ENCODE measurements at regions not wholly inside any gene's neighbourhood (a gene's known extent, or its start where the extent isn't known, plus 50 kb on each side); places are given as distances from the start of the nearest gene placed in this dataset.
"Not testable (repeated sequence)": the region's sequence is repeated elsewhere in the genome, so short reads cannot be mapped to it uniquely, and the experiment has no call there.

DNA sequence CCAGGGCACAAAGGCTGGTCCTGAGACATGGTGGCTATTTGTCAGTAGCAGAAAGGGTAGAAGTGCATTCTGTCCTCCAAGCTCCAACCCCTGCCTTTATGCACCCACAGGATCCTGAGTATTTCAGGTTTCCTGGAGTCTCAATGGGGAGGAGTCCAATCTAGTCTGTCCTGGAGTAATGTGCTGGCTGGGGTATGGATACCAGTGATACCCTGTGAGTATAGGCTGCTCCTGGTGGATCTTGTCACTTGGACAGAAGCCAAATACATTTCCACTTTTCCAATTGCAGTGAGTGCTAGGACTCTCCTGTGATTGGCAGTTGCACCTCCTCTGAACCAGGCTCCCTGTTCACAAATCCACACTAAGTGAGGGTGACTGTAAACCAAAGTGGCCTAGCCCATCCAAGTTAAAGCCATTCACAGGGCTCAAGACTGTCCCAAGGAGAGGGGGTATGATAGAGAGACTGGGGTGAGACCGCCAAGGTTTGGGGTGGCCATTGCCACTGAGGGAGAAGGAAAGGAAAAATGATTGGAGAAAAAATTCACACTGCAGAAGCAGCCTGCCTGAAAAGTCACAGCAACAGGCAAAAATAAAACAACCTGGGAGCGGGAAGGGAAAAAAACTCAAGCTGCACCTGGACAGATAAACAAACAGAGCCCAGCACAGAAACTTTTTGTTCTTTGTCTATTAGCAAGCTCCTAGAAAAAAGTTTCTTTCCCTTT, 163.4 kb upstream of the ETV3 start:
- no peak overlapping the region for H3K4me2 ChIP-seq
- no peak overlapping the region for H3K9ac ChIP-seq
- H3K36me3 ChIP-seq, result no peaks in the 10 kb centered on the region
- H3K27ac ChIP-seq, result no peak overlapping the region
- TF ChIP-seq Cebpa-rat (IDR thresholded peaks at IDR 0.05), result no peak
- H3K4me3 ChIP-seq, result no peak overlapping the region
- H4K20me1 ChIP-seq, result no peaks in the 10 kb centered on the region
- H3K27me3 ChIP-seq, result no peaks in the 10 kb centered on the region
- no peaks in the 10 kb centered on the region for H3K9me3 ChIP-seq
- no peaks in the 10 kb centered on the region for H3K4me1 ChIP-seq

DNA sequence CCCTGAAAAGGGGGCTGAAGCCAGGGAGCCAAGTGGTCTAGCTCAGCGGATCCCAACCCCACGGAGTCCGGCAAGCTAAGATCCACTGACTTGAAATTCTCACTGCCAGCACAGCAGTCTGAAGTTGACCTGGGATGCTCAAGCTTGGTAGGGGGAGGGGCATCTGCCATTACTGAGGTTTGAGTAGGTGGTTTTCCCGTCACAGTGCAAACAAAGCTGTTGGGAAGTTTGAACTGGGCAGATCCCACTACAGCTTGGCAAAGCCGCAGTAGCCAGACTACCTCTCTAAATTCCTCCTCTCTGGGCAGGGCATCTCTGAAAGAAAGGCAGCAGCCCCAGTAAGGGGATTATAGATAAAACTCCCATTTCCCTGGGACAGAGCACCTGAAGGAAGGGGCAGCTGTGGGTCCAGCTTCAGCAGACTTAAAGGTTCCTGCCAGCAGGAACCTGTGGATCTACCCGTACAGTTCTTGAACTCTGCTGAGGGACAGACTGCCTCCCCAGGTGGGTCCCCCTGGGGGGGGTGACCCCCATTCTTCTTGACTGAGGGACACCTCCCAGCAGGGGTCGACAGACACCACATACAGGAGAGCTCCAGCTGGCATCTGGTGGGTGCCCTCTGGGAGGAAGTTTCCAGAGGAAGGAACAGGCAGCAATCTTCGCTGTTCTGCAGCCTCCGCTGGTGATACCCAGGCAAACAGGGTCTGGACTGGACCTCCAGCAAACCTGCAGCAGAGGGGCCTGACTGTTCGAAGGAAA, 156.4 kb upstream of the ETV3 start:
- not testable (repeated sequence) for H3K27ac ChIP-seq, H3K27me3 ChIP-seq, H4K20me1 ChIP-seq, H3K9ac ChIP-seq, H3K4me3 ChIP-seq, H3K36me3 ChIP-seq
- H3K4me1 ChIP-seq, result peaks cover 37% of the 10 kb centered on the region
- peaks cover 11% of the 10 kb centered on the region for H3K9me3 ChIP-seq
- H3K4me2 ChIP-seq, result peak overlapping the region; percentile 69

DNA sequence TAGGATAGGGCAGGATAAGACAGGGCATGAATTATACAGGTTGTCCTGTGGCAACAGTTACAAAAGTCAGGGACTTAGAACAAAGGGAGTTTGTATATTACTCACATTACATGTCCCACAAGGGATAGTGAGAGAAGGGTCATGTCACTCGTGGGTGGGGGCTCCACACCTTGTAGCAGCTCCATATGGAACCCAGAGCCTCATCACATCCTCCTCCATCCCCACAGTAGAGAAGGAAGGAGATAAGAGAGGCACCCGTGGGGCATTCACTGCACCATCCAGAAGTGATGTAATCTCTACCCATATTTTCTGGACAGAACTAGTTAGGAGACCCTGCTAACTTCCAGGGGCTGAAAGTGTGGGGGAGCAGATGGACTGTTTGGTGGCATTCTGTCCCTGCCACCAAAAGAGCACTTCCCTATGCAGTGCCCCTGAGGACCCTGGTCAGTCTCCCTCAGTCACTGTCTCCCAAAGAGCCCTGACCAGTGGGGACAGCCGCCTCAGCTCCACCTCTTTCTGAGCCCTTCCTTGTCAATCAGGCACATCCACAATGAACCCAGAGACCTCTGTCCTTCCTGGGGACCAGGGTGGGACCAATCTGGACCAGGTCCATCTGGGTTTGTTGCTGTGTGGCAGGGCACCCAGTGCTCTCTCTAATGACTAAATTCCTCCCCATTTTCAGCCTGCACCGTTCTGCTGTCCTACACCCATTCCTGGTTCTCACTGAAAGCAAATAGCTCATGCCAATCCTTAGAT, 154.8 kb upstream of the ETV3 start:
- Histone ChIP-seq H3K4me3 (no peak overlapping the region), H3K9ac (no peak overlapping the region), H3K27me3 (no peaks in the 10 kb centered on the region), H3K9me3 (peaks cover 11% of the 10 kb centered on the region), H3K27ac (no peak overlapping the region), H3K4me1 (peaks cover 48% of the 10 kb centered on the region), H3K36me3 (no peaks in the 10 kb centered on the region), H4K20me1 (no peaks in the 10 kb centered on the region), H3K4me2 (peak overlapping the region; percentile 69)
- TF ChIP-seq Cebpa-rat (IDR thresholded peaks at IDR 0.05), result no peak

DNA sequence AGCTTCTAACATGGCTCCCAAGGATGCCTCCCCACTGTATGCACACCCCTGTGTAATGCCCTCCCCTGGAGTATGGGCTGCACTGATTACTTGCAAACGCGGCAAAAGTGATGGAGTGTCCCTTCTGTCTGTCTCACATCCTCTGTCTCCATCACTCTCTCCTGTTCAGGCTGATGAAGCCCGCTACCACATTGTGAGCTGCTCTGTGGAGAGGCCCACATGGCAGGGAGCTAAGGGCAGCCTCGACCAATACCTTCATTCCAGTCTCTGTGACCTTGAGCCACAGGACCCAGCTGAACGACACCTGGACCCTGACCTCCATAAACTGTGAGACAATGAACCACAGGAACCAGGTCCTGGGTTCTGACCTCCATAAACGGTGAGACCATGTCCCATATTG, 154.1 kb upstream of the ETV3 start:
- H4K20me1 ChIP-seq, result no peaks in the 10 kb centered on the region
- no peak for TF ChIP-seq Cebpa-rat (IDR thresholded peaks at IDR 0.05)
- H3K4me1 ChIP-seq, result peaks cover 52% of the 10 kb centered on the region
- no peak overlapping the region for H3K27ac ChIP-seq
- H3K4me2 ChIP-seq, result peak overlapping the region; percentile 21; the same call in 1 of the 2 replicates
- no peaks in the 10 kb centered on the region for H3K27me3 ChIP-seq
- no peaks in the 10 kb centered on the region for H3K36me3 ChIP-seq
- H3K9ac ChIP-seq, result no peak overlapping the region
- H3K9me3 ChIP-seq, result peaks cover 11% of the 10 kb centered on the region
- no peak overlapping the region for H3K4me3 ChIP-seq

DNA sequence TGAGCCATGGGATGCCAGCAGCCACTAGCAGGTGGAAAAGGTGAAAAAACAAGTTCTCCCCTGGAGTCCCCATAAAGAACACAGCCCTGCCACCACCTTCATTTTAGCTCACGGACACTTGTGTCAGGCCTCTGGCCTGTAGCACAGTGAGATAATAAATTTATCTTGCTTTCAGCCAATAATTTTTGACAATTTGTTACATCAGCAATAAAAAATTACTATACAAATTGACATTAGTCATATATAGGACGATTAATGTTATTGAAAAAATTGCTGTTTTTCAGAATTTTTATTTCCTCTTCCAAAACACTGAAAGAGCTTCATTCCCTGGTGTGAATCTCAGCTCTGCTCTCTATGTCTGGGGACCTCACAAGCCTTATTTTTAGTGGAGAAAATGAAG, 152.9 kb upstream of the ETV3 start:
- H3K4me3 ChIP-seq, result no peak overlapping the region
- no peak overlapping the region for H3K4me2 ChIP-seq
- peaks cover 52% of the 10 kb centered on the region for H3K4me1 ChIP-seq
- H3K27me3 ChIP-seq, result no peaks in the 10 kb centered on the region
- no peaks in the 10 kb centered on the region for H3K36me3 ChIP-seq
- no peak overlapping the region for H3K27ac ChIP-seq
- H3K9me3 ChIP-seq, result peaks cover 11% of the 10 kb centered on the region
- no peak for TF ChIP-seq Cebpa-rat (IDR thresholded peaks at IDR 0.05)
- no peaks in the 10 kb centered on the region for H4K20me1 ChIP-seq
- no peak overlapping the region for H3K9ac ChIP-seq

DNA sequence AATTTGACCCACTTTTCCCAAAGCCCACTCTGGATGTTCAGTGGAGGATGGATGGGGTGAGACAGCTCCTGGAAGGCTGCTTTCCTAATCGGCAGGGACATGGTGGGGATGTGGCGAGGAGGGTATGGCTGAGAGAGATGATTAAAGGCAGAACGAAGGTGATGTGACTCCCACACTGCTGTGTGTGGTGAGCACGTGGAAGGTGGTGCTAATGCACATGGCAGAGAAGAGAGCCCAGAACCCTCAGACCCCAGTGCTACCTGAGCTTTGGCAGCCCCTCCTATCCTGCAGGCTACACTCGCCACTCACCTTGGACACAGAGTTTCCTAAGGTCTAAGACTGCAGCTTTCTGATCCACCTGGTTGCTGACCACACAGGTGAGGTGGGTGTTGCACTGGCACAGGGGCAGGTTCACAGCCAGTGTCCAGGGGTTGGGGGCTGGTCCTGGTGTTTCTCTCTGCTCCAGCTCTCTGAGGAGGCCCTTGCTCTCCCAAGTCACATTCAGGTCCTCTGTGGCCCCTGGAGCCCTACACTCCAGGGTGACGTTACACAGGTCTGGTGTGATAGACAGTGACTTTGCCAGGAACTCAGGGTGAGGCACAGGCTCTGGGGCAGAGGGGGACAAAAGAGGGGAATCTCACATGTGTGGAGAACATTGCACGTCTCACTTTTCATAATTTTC, 151.4 kb upstream of the ETV3 start:
- Histone ChIP-seq H3K9ac (no peak overlapping the region), H3K4me2 (no peak overlapping the region), H3K27me3 (no peaks in the 10 kb centered on the region), H3K4me1 (peaks cover 46% of the 10 kb centered on the region), H3K36me3 (no peaks in the 10 kb centered on the region), H3K9me3 (peaks cover 6% of the 10 kb centered on the region), H3K27ac (no peak overlapping the region), H3K4me3 (no peak overlapping the region), H4K20me1 (no peaks in the 10 kb centered on the region)
- no peak for TF ChIP-seq Cebpa-rat (IDR thresholded peaks at IDR 0.05)

DNA sequence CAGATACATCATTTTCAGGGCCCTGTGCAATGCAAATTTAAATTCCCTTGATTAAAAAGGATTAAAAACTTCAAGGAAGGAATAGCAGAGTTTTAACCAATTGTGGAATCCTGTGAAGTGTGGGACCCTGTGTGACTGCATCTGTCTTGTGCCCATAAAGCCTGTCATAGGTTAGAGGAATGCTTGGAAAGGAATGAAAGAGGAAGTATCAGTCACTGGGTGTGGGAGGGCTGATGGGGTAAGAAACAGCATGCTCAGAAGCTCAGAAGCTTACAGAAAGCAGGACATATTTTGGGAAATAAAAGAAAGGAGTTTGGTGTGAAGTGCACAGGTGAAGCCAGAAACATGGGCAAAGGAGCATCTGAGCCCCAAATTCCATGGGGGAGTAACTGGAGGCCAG, 150.8 kb upstream of the ETV3 start:
- TF ChIP-seq Cebpa-rat (IDR thresholded peaks at IDR 0.05), result no peak
- peak overlapping the region; percentile 11; the same call in 1 of the 2 replicates for H3K4me2 ChIP-seq
- peaks cover 41% of the 10 kb centered on the region for H3K4me1 ChIP-seq
- no peak overlapping the region for H3K27ac ChIP-seq
- no peaks in the 10 kb centered on the region for H3K36me3 ChIP-seq
- H3K4me3 ChIP-seq, result no peak overlapping the region
- H3K9ac ChIP-seq, result no peak overlapping the region
- no peaks in the 10 kb centered on the region for H4K20me1 ChIP-seq
- peaks cover under 1% of the 10 kb centered on the region; the same call in 1 of the 2 replicates for H3K9me3 ChIP-seq
- no peaks in the 10 kb centered on the region for H3K27me3 ChIP-seq

DNA sequence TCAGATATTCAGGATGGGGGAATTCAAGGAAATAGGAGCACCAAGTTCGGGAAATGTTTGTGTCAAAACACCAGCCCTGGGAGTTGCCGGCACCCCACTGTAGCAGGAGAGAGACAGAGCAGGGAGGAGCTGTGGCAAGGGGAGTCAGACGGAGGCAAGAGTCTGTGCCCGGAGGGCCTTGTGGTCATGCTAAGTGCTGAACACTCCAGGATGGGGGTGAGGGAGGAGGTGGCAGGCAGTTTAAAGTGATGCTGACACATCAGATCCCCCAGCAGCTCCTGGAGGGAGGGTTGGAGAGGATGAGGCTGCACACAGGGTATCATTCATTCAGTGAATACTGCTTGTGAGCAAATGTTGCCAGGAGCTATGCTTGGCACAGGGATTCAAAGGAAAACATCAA, 150.3 kb upstream of the ETV3 start:
- Histone ChIP-seq H3K9ac (no peak overlapping the region), H3K4me3 (no peak overlapping the region), H3K27me3 (no peaks in the 10 kb centered on the region), H3K9me3 (no peaks in the 10 kb centered on the region), H3K27ac (no peak overlapping the region), H3K4me2 (peak overlapping the region; percentile 11), H3K36me3 (no peaks in the 10 kb centered on the region), H3K4me1 (peaks cover 36% of the 10 kb centered on the region), H4K20me1 (no peaks in the 10 kb centered on the region)
- TF ChIP-seq Cebpa-rat (IDR thresholded peaks at IDR 0.05), result no peak

DNA sequence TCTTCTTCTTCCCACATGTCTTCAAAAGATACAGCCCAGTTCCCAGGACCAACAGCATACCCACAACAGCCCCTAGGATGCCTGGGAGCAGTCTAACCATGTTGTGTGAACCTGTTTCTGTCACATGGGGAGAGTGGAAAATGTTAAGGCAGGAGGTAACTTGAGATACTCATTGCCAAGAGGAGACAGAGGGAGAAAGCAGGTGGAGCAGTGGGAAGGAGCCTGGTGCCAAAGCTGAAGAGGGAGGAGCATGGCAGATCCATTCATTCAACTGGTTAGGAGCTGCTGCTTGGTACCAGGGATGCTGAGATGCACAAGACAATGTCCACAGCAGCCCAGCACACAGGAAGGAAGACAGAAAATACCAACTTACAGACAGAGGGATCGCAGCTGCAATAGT, 149.8 kb upstream of the ETV3 start:
- Histone ChIP-seq H3K4me2 (peak overlapping the region; percentile 11), H3K27me3 (no peaks in the 10 kb centered on the region)
- TF ChIP-seq Cebpa-rat (IDR thresholded peaks at IDR 0.05), result no peak

More for the DNA sequence above, 149.8 kb upstream of the ETV3 start:
- peaks cover 31% of the 10 kb centered on the region for H3K4me1 ChIP-seq
- H3K9ac ChIP-seq, result no peak overlapping the region
- no peaks in the 10 kb centered on the region for H3K36me3 ChIP-seq
- H3K27ac ChIP-seq, result no peak overlapping the region
- no peaks in the 10 kb centered on the region for H3K9me3 ChIP-seq
- no peak overlapping the region for H3K4me3 ChIP-seq
- H4K20me1 ChIP-seq, result no peaks in the 10 kb centered on the region

All from BLaER1 (cell line).